Ishikawa (cell line): ENCODE measurements at regions not wholly inside any gene's neighbourhood (a gene's known extent, or its start where the extent isn't known, plus 50 kb on each side); places are given as distances from the start of the nearest gene placed in this dataset.

ENCODE experiments used
- CEBPB ChIP-seq: IDR thresholded peaks from 2 replicates; pipeline ENCODE4 v1.6.1; 2012
- CREB1 ChIP-seq: IDR thresholded peaks from 2 replicates; pipeline ENCODE4 v1.6.1; 2012; ENCODE audit warnings: low read depth
- EGR1 ChIP-seq: IDR thresholded peaks from 2 replicates; pipeline ENCODE4 v1.6.1; 2012
- EP300 ChIP-seq: IDR thresholded peaks from 2 replicates; pipeline ENCODE4 v1.6.1; 2012; ENCODE audit warnings: borderline replicate concordance
- FOXM1 ChIP-seq: IDR thresholded peaks from 2 replicates; pipeline ENCODE4 v1.6.1; 2012; ENCODE audit warnings: low read depth, borderline replicate concordance
- NFIC ChIP-seq: IDR thresholded peaks from 2 replicates; pipeline ENCODE4 v1.6.1; 2012
- RAD21 ChIP-seq: IDR thresholded peaks from 2 replicates; pipeline ENCODE4 v1.6.1; 2012; ENCODE audit warnings: low read depth
- TAF1 ChIP-seq: IDR thresholded peaks from 2 replicates; pipeline ENCODE4 v1.6.1; 2012; ENCODE audit warnings: low read depth, mild to moderate bottlenecking
- TCF12 ChIP-seq: IDR thresholded peaks from 2 replicates; pipeline ENCODE4 v1.6.1; 2012; ENCODE audit warnings: low read depth
- TEAD4 ChIP-seq: IDR thresholded peaks from 2 replicates; pipeline ENCODE4 v1.6.1; 2012
- USF1 ChIP-seq: IDR thresholded peaks from 2 replicates; pipeline ENCODE4 v1.6.1; 2012
- YY1 ChIP-seq: IDR thresholded peaks from 2 replicates; pipeline ENCODE4 v1.6.1; 2012; ENCODE audit warnings: low read depth
- ZBTB7A ChIP-seq: IDR thresholded peaks from 2 replicates; pipeline ENCODE4 v1.6.1; 2012; ENCODE audit warnings: low read depth
- TF ChIP-seq, protein P1 (sequence below): IDR thresholded peaks from 2 replicates; pipeline ENCODE4 v1.6.1; 2012; ENCODE audit warnings: low read depth, mild to moderate bottlenecking
- TF ChIP-seq, protein P2 (sequence below): IDR thresholded peaks from 2 replicates; pipeline ENCODE4 v1.6.1; 2012

GRCh38 chr3:24683090-24683489, 188.4 kb upstream of the THRB start:
- no peak for TF ChIP-seq FOXM1
- TF ChIP-seq CEBPB: no peak
- TF ChIP-seq EGR1: no peak
- TF ChIP-seq, protein P1, sequence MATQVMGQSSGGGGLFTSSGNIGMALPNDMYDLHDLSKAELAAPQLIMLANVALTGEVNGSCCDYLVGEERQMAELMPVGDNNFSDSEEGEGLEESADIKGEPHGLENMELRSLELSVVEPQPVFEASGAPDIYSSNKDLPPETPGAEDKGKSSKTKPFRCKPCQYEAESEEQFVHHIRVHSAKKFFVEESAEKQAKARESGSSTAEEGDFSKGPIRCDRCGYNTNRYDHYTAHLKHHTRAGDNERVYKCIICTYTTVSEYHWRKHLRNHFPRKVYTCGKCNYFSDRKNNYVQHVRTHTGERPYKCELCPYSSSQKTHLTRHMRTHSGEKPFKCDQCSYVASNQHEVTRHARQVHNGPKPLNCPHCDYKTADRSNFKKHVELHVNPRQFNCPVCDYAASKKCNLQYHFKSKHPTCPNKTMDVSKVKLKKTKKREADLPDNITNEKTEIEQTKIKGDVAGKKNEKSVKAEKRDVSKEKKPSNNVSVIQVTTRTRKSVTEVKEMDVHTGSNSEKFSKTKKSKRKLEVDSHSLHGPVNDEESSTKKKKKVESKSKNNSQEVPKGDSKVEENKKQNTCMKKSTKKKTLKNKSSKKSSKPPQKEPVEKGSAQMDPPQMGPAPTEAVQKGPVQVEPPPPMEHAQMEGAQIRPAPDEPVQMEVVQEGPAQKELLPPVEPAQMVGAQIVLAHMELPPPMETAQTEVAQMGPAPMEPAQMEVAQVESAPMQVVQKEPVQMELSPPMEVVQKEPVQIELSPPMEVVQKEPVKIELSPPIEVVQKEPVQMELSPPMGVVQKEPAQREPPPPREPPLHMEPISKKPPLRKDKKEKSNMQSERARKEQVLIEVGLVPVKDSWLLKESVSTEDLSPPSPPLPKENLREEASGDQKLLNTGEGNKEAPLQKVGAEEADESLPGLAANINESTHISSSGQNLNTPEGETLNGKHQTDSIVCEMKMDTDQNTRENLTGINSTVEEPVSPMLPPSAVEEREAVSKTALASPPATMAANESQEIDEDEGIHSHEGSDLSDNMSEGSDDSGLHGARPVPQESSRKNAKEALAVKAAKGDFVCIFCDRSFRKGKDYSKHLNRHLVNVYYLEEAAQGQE: no peak
- no peak for TF ChIP-seq EP300
- no peak for TF ChIP-seq ZBTB7A
- TF ChIP-seq TAF1: no peak
- no peak for TF ChIP-seq CREB1
- TF ChIP-seq TCF12: no peak
- no peak for TF ChIP-seq TEAD4
- TF ChIP-seq, protein P2, sequence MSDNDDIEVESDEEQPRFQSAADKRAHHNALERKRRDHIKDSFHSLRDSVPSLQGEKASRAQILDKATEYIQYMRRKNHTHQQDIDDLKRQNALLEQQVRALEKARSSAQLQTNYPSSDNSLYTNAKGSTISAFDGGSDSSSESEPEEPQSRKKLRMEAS: no peak
- no peak for TF ChIP-seq NFIC
- TF ChIP-seq USF1: no peak
- no peak for TF ChIP-seq RAD21

GRCh38 chr3:24683633-24684384, 189.2 kb upstream of the THRB start:
- TF ChIP-seq CREB1: no peak
- peak; percentile 81 for TF ChIP-seq RAD21
- TF ChIP-seq FOXM1: no peak
- no peak for TF ChIP-seq TAF1

GRCh38 chr3:24684506-24685023, 189.9 kb upstream of the THRB start:
- TF ChIP-seq EP300 (no peak), EGR1 (no peak), USF1 (no peak), TAF1 (no peak), FOXM1 (no peak), RAD21 (no peak), TCF12 (no peak), YY1 (no peak), NFIC (no peak)
- TF ChIP-seq, protein P2: no peak

GRCh38 chr3:24686808-24687207, 192.2 kb upstream of the THRB start:
- TF ChIP-seq FOXM1 (no peak), USF1 (no peak), TEAD4 (no peak), ZBTB7A (no peak), NFIC (no peak), TAF1 (no peak), YY1 (no peak), EGR1 (no peak), RAD21 (no peak), EP300 (no peak), TCF12 (no peak), CREB1 (no peak), CEBPB (no peak)
- TF ChIP-seq, protein P2: no peak
- TF ChIP-seq, protein P1: no peak

DNA sequence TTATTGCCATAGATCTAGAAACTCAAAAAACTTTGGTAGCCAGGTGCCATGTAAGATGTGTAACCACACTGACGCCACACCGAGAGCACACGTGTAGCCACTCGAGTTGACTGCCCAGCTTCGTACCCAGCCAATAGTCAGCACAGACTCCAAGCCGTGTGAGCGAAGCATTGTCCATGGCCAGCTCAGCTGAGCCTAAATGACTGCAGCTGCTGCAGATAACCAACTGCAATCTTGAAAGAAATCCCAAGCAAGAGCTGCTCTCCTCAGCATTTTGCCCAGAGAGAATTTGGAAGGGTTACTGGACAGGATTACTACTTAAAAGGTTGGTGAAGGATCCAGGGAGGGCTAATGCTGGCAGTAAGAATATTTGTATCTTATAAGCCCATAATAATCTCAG, 193.0 kb upstream of the THRB start:
- TF ChIP-seq, protein P2: no peak
- TF ChIP-seq EP300: no peak
- no peak for TF ChIP-seq EGR1
- TF ChIP-seq TCF12: no peak
- TF ChIP-seq YY1: no peak
- TF ChIP-seq ZBTB7A: no peak
- no peak for TF ChIP-seq USF1
- TF ChIP-seq, protein P1: no peak
- TF ChIP-seq CREB1: no peak
- TF ChIP-seq TAF1: no peak
- TF ChIP-seq CEBPB: no peak
- TF ChIP-seq TEAD4: no peak
- TF ChIP-seq FOXM1: no peak
- no peak for TF ChIP-seq NFIC
